K562 (cell line): ENCODE measurements at regions not wholly inside any gene's neighbourhood (a gene's known extent, or its start where the extent isn't known, plus 50 kb on each side); places are given as distances from the start of the nearest gene placed in this dataset.
A peak's percentile ranks its signal among the peaks of the same experiment; 100 is the strongest.

Source experiments
- ATAC-seq: fragments of 200-7000 bp; cut with Tn5 transposase; 3 replicates; pipeline ENCODE4 v1.9.1; 2020; ENCODE audit warnings: moderate library complexity
- BruUV-seq: library from RNA; stranded (reverse); fragments of 400-500 nt; replicated peaks from 2 replicates; lab custom pipeline; 2021; lab: Mats Ljungman, UMichigan
- CTCF ChIA-PET: fragments of 300-600 bp; formaldehyde crosslinking; extraction: SDS; loops from one replicate; lab custom pipeline; 2021; ENCODE audit warnings: low intra/inter-chr PET ratio; lab: Yijun Ruan, JAX
- POLR2A ChIA-PET: fragments of 300-600, 350-650 bp; sonication (Branson Sonifier 250); formaldehyde crosslinking; extraction: SDS; loops from one replicate; lab custom pipeline; 2021; ENCODE audit warnings: antibody characterized with exemption, inconsistent platforms; lab: Yijun Ruan, JAX
- DNase-seq, 4 experiments: peaks; one replicate each; pipeline versions ENCODE4 v3.0.0 to v3.0.0-alpha.2; 2011 to 2018; ENCODE audit warnings: low spot score in 3 of 4, mixed read lengths in 3 of 4; ENCODE audit errors: extremely low read depth in 1 of 4
- FAIRE-seq: peaks from 2 replicates; lab custom pipeline; 2011; peaks lifted over from hg19 to GRCh38; lab: Jason Lieb, UNC
- H2AFZ ChIP-seq: 2 replicates; pipeline ENCODE4 v1.6.0; 2011; ENCODE audit warnings: low read depth, low read length, control low read depth, inconsistent platforms
- H3K27ac ChIP-seq: fragments of 200-600 bp; 3 replicates; pipeline ENCODE4 v1.8.0; 2011; ENCODE audit warnings: low read depth, mild to moderate bottlenecking, control low read depth, inconsistent platforms, low read length, moderate library complexity, mixed read lengths; ENCODE audit errors: extremely low read depth
- H3K27me3 ChIP-seq, 2 experiments: fragments of 300-600 bp in 1 of 2; 2 replicates in 1 of 2; 3 replicates in 1 of 2; pipeline versions ENCODE4 v1.6.0 to v1.8.0; 2011; ENCODE audit warnings: inconsistent platforms in 2 of 2, low read length in 2 of 2, mild to moderate bottlenecking in 1 of 2, mixed read lengths in 1 of 2, moderate library complexity in 1 of 2; ENCODE audit not compliant: control insufficient read depth in 2 of 2, insufficient read depth in 2 of 2
- H3K36me3 ChIP-seq: fragments of 300-600 bp; 3 replicates; pipeline ENCODE4 v1.8.0; 2011; ENCODE audit warnings: mild to moderate bottlenecking, low read length, inconsistent platforms; ENCODE audit not compliant: control insufficient read depth, insufficient read depth
- H3K4me1 ChIP-seq, 2 experiments: fragments of 200-600 bp in 1 of 2; replicated peaks in 1 of 2; 2 replicates in 1 of 2; 3 replicates in 1 of 2; pipeline versions ENCODE4 v1.5.1 to v1.8.0; 2011; ENCODE audit warnings: inconsistent platforms in 2 of 2, low read length in 2 of 2, mild to moderate bottlenecking in 1 of 2, mixed read lengths in 1 of 2, moderate library complexity in 1 of 2; ENCODE audit not compliant: control insufficient read depth in 2 of 2, insufficient read depth in 2 of 2
- H3K4me2 ChIP-seq: 2 replicates; pipeline ENCODE4 v1.6.1; 2011; ENCODE audit warnings: low read length, control low read depth, inconsistent platforms, mixed read lengths; ENCODE audit not compliant: insufficient read depth
- H3K4me3 ChIP-seq: fragments of 200-600 bp; sonication (generic), shearing (Covaris generic); 2 replicates; pipeline ENCODE4 v1.5.1; 2016; ENCODE audit warnings: control low read depth, inconsistent platforms
- H3K79me2 ChIP-seq: fragments of 200-600 bp; 3 replicates; pipeline ENCODE4 v1.8.0; 2011; ENCODE audit warnings: low read length, inconsistent platforms; ENCODE audit not compliant: control insufficient read depth, insufficient read depth
- H3K9ac ChIP-seq, 2 experiments: 2 replicates each; pipeline versions ENCODE4 v1.6.0 to v1.6.1; 2011; ENCODE audit warnings: low read depth in 2 of 2, low read length in 2 of 2, control low read depth in 1 of 2, inconsistent platforms in 1 of 2, mild to moderate bottlenecking in 1 of 2, mixed read lengths in 1 of 2; ENCODE audit not compliant: insufficient read depth in 1 of 2
- H3K9me1 ChIP-seq: one replicate; pipeline ENCODE4 v1.6.0; 2011; ENCODE audit warnings: inconsistent platforms, mild to moderate bottlenecking, low read length, moderate library complexity; ENCODE audit not compliant: control insufficient read depth, insufficient read depth
- H3K9me3 ChIP-seq: replicated peaks from 2 replicates; pipeline ENCODE4 v1.5.1; 2011; ENCODE audit warnings: low read depth, low read length, inconsistent platforms; ENCODE audit not compliant: control insufficient read depth, insufficient read depth
- H4K20me1 ChIP-seq: replicated peaks from 2 replicates; pipeline ENCODE4 v1.6.1; 2011; ENCODE audit warnings: low read length, inconsistent platforms, mixed read lengths; ENCODE audit not compliant: control insufficient read depth, insufficient read depth
- CHD4 ChIP-seq: fragments of 200-600 bp; sonication (generic); IDR thresholded peaks from 3 replicates; pipeline ENCODE4 v1.6.1; 2012; ENCODE audit warnings: low read depth, mild to moderate bottlenecking, mixed read lengths, low read length, inconsistent platforms; ENCODE audit not compliant: insufficient read depth, insufficient replicate concordance, poor library complexity, severe bottlenecking
- DDX20 ChIP-seq: fragments of 450-650 bp; IDR thresholded peaks from 2 replicates; pipeline ENCODE4 v1.6.1; 2016; ENCODE audit warnings: missing genetic modification characterization, low read depth, mild to moderate bottlenecking, missing compliant biosample characterization, moderate library complexity
- NFIX ChIP-seq: fragments of 250-450 bp; sonication (Bioruptor Pico); IDR thresholded peaks from 2 replicates; pipeline ENCODE4 v1.4.0; 2020; ENCODE audit warnings: low read depth, mild to moderate bottlenecking, moderate library complexity
- RAD21 ChIP-seq, 2 experiments: fragments of 250-450 bp in 1 of 2; fragments of 450-650 bp in 1 of 2; sonication (Bioruptor Pico) in 1 of 2; formaldehyde crosslinking in 1 of 2; IDR thresholded peaks in 1 of 2; conservative IDR thresholded peaks in 1 of 2; 2 replicates each; pipeline versions ENCODE4 v1.4.0 to v1.8.0; 2020 to 2022; ENCODE audit warnings: mild to moderate bottlenecking in 2 of 2, moderate library complexity in 1 of 2
- TFAM ChIP-seq: fragments of 250-450 bp; sonication (Bioruptor Pico); conservative IDR thresholded peaks from 2 replicates; pipeline ENCODE4 v1.5.0; 2021; ENCODE audit warnings: mild to moderate bottlenecking, moderate library complexity
- WGBS: fragments of 100-300 bp; shearing (Covaris generic); methylation state at CpG from one replicate; pipeline ENCODE4 v1.1.6; 2016; ENCODE audit warnings: low coverage, mixed read lengths; ENCODE audit not compliant: insufficient coverage; ENCODE audit errors: missing lambda C conversion rate; 5-methylcytosine and 5-hydroxymethylcytosine counted together
- in situ Hi-C: fragments of 300-500 bp; cut with MboI; formaldehyde crosslinking; loops from 4 replicates; pipeline ENCODE4 v1.15.0; 2018; ENCODE audit warnings: inconsistent platforms, mixed read lengths
- intact Hi-C: fragments of 100-400 bp; cut with micrococcal nuclease; formaldehyde crosslinking; loops from 2 replicates; pipeline ENCODE4 v1.14.2; 2022
- TF ChIP-seq, protein P1 (sequence below): fragments of 450-650 bp; formaldehyde crosslinking; conservative IDR thresholded peaks from 2 replicates; pipeline ENCODE4 v1.4.0; 2022; ENCODE audit warnings: mild to moderate bottlenecking, missing genetic modification characterization
- TF ChIP-seq, protein P2 (sequence below), 3 experiments: IDR thresholded peaks in 2 of 3; conservative IDR thresholded peaks in 1 of 3; 2 replicates each; pipeline ENCODE4 v1.5.1; 2011 to 2012; ENCODE audit warnings: low read length in 3 of 3, mild to moderate bottlenecking in 3 of 3, control low read depth in 2 of 3, improper control_type of control experiment in 1 of 3, inconsistent platforms in 1 of 3, low read depth in 1 of 3, mixed read lengths in 1 of 3, moderate library complexity in 1 of 3; ENCODE audit not compliant: insufficient read depth in 2 of 3
- TF ChIP-seq, protein P3 (sequence below): IDR thresholded peaks from 2 replicates; pipeline ENCODE4 v1.6.1; 2011; ENCODE audit warnings: borderline replicate concordance, low read depth, mild to moderate bottlenecking, moderate library complexity, low read length; ENCODE audit not compliant: insufficient read depth, poor library complexity, severe bottlenecking

DNA sequence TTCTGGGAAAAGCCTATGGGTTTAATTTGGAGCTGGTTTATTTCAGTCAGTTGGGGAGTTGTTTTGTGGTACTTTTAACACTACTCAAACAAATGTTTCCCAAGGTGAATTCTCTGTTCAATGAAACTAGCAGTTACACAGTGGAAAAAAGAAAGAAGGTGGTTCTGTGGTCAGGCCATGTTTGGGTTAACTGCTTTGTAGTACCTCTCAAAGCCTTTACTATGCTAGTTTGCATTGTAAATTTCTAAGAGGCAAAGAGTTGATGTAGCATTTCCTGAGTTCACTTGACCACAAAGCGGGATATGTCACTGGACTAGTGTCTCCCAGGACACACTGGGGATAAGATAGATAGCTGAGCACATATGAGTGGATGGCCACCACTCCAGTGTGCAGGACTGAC is 145.4 kb downstream of the KIF20B start (continued):
- no peak for TF ChIP-seq TFAM (CRISPR knock-in tag)
- TF ChIP-seq NFIX = no peak
- TF ChIP-seq, protein P1, sequence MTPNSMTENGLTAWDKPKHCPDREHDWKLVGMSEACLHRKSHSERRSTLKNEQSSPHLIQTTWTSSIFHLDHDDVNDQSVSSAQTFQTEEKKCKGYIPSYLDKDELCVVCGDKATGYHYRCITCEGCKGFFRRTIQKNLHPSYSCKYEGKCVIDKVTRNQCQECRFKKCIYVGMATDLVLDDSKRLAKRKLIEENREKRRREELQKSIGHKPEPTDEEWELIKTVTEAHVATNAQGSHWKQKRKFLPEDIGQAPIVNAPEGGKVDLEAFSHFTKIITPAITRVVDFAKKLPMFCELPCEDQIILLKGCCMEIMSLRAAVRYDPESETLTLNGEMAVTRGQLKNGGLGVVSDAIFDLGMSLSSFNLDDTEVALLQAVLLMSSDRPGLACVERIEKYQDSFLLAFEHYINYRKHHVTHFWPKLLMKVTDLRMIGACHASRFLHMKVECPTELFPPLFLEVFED (CRISPR knock-in tag) = no peak
- TF ChIP-seq DDX20 = no peak

DNA sequence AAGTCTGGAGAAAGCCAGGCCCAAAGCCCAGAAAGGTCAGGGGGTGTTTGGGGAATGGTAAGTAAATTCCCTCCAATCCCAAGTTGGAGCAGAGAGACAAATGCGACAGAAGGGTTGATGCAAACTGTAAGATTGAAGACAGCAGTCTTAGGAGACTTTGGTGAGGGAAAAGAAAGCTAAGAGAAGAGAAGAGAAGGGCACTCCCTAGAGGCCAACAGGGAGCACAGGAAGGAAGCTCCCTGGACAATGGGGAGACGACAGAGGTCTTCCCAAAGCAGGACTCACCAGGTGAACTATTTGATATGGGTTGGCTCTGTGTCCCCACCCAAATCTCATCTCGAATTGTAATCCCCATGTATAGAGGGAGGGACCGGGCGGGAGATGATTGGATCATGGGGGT is 151.5 kb downstream of the KIF20B start:
- FAIRE-seq = no peak
- ATAC-seq = peak; percentile 70; the same call in 2 of the 3 replicates
- Histone ChIP-seq H3K9me1 (no peaks in the 10 kb centered on the region), H3K4me2 (no peak overlapping the region), H3K27me3 (no peaks in the 10 kb centered on the region), H3K27ac (no peak overlapping the region), H3K4me1 (no peaks in the 10 kb centered on the region; a peak in 1 of 5 replicates), H3K4me3 (no peak overlapping the region), H2AFZ (no peak overlapping the region), H3K9me3 (no peaks in the 10 kb centered on the region), H3K79me2 (no peaks in the 10 kb centered on the region), H4K20me1 (no peaks in the 10 kb centered on the region), H3K36me3 (no peaks in the 10 kb centered on the region), H3K9ac (no peak overlapping the region)
- in situ Hi-C loops (no loop called here), intact Hi-C loops (loop anchor here (5.0 kb wide), 1 partner anchor 61 kb away; no protein-coding TSS in a partner anchor)
- CTCF ChIA-PET = interaction anchor here (0.6 kb wide), 1 partner anchor 59 kb away, joined by 3 read pairs; no protein-coding TSS in a partner anchor
- DNase-seq = no peak
- POLR2A ChIA-PET = no interaction called here
- TF ChIP-seq, protein P2, sequence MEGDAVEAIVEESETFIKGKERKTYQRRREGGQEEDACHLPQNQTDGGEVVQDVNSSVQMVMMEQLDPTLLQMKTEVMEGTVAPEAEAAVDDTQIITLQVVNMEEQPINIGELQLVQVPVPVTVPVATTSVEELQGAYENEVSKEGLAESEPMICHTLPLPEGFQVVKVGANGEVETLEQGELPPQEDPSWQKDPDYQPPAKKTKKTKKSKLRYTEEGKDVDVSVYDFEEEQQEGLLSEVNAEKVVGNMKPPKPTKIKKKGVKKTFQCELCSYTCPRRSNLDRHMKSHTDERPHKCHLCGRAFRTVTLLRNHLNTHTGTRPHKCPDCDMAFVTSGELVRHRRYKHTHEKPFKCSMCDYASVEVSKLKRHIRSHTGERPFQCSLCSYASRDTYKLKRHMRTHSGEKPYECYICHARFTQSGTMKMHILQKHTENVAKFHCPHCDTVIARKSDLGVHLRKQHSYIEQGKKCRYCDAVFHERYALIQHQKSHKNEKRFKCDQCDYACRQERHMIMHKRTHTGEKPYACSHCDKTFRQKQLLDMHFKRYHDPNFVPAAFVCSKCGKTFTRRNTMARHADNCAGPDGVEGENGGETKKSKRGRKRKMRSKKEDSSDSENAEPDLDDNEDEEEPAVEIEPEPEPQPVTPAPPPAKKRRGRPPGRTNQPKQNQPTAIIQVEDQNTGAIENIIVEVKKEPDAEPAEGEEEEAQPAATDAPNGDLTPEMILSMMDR (IDR thresholded peaks at IDR 0.05 in 2 of 3, conservative IDR thresholded peaks at IDR 0.05 in 1 of 3; ENCODE audit: insufficient read depth in 2 of 3, low read depth in 1 of 3, low read length in 3 of 3) = peak in 1 of 3 experiments; percentile 15; a peak in 1 of 6 replicates
- TF ChIP-seq, protein P3, sequence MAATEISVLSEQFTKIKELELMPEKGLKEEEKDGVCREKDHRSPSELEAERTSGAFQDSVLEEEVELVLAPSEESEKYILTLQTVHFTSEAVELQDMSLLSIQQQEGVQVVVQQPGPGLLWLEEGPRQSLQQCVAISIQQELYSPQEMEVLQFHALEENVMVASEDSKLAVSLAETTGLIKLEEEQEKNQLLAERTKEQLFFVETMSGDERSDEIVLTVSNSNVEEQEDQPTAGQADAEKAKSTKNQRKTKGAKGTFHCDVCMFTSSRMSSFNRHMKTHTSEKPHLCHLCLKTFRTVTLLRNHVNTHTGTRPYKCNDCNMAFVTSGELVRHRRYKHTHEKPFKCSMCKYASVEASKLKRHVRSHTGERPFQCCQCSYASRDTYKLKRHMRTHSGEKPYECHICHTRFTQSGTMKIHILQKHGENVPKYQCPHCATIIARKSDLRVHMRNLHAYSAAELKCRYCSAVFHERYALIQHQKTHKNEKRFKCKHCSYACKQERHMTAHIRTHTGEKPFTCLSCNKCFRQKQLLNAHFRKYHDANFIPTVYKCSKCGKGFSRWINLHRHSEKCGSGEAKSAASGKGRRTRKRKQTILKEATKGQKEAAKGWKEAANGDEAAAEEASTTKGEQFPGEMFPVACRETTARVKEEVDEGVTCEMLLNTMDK = no peak
- TF ChIP-seq RAD21 (CRISPR knock-in tag; conservative IDR thresholded peaks at IDR 0.05 in 1 of 2, IDR thresholded peaks at IDR 0.05 in 1 of 2) (0 out of 4 replicates have a peak, but pooled peaks of 1 of the 2 experiments have one; percentile 11), CHD4 (no peak)
- 20% methylated on average over 4 of the region's 5 CpGs for WGBS
- no TSS peak for BruUV-seq
